ENCODE measurements at regions not wholly inside any gene's neighbourhood (a gene's known extent, or its start where the extent isn't known, plus 50 kb on each side); places are given as distances from the start of the nearest gene placed in this dataset.

- no peak overlapping the region for H3K27ac ChIP-seq (ENCODE audit: insufficient read depth, low read depth, low read length, poor library complexity, severe bottlenecking)
- H3K36me3 ChIP-seq (ENCODE audit: control insufficient read depth, insufficient read depth, low read length), result no peaks in the 10 kb centered on the region
- WGBS, 2 experiments, result 80 to 90% methylated on average over 1 of the region's 1 CpG
- no peaks in the 10 kb centered on the region for H3K9me3 ChIP-seq (ENCODE audit: control insufficient read depth, low read length)
- no peaks in the 10 kb centered on the region for H3K4me1 ChIP-seq (ENCODE audit: control insufficient read depth, insufficient read depth, low read length)
- H3K4me3 ChIP-seq (ENCODE audit: insufficient read depth, low read depth, low read length), result no peak overlapping the region
- H3K27me3 ChIP-seq (ENCODE audit: control insufficient read depth, insufficient read depth, low read length, poor library complexity, severe bottlenecking), result no peaks in the 10 kb centered on the region
Observed at GRCh38 chr2:196407675-196408264, 231.7 kb upstream of the CCDC150 start.

GRCh38 chr2:196409376-196409775 is 230.1 kb upstream of the CCDC150 start:
- Histone ChIP-seq H3K4me3 (ENCODE audit: insufficient read depth, low read depth, low read length) (no peak overlapping the region), H3K27me3 (ENCODE audit: control insufficient read depth, insufficient read depth, low read length, poor library complexity, severe bottlenecking) (no peaks in the 10 kb centered on the region), H3K4me1 (ENCODE audit: control insufficient read depth, insufficient read depth, low read length) (peaks cover 6% of the 10 kb centered on the region), H3K27ac (ENCODE audit: insufficient read depth, low read depth, low read length, poor library complexity, severe bottlenecking) (no peak overlapping the region), H3K36me3 (ENCODE audit: control insufficient read depth, insufficient read depth, low read length) (no peaks in the 10 kb centered on the region), H3K9me3 (ENCODE audit: control insufficient read depth, low read length) (no peaks in the 10 kb centered on the region)
- WGBS, 2 experiments, result 95% methylated on average over 3 of the region's 3 CpGs

GRCh38 chr2:196410008-196410407 is 229.5 kb upstream of the CCDC150 start:
- Histone ChIP-seq H3K4me1 (ENCODE audit: control insufficient read depth, insufficient read depth, low read length) (peaks cover 8% of the 10 kb centered on the region), H3K27me3 (ENCODE audit: control insufficient read depth, insufficient read depth, low read length, poor library complexity, severe bottlenecking) (no peaks in the 10 kb centered on the region), H3K27ac (ENCODE audit: insufficient read depth, low read depth, low read length, poor library complexity, severe bottlenecking) (no peak overlapping the region), H3K9me3 (ENCODE audit: control insufficient read depth, low read length) (no peaks in the 10 kb centered on the region), H3K36me3 (ENCODE audit: control insufficient read depth, insufficient read depth, low read length) (no peaks in the 10 kb centered on the region), H3K4me3 (ENCODE audit: insufficient read depth, low read depth, low read length) (no peak overlapping the region)
- WGBS, 2 experiments, result 100% methylated on average over 1 of the region's 1 CpG

- Histone ChIP-seq H3K36me3 (ENCODE audit: control insufficient read depth, insufficient read depth, low read length) (no peaks in the 10 kb centered on the region), H3K4me3 (ENCODE audit: insufficient read depth, low read depth, low read length) (no peak overlapping the region), H3K4me1 (ENCODE audit: control insufficient read depth, insufficient read depth, low read length) (peaks cover 8% of the 10 kb centered on the region), H3K27me3 (ENCODE audit: control insufficient read depth, insufficient read depth, low read length, poor library complexity, severe bottlenecking) (no peaks in the 10 kb centered on the region), H3K9me3 (ENCODE audit: control insufficient read depth, low read length) (no peaks in the 10 kb centered on the region), H3K27ac (ENCODE audit: insufficient read depth, low read depth, low read length, poor library complexity, severe bottlenecking) (no peak overlapping the region)
- 73 to 77% methylated on average over 6 of the region's 6 CpGs for WGBS, 2 experiments
Observed at GRCh38 chr2:196413821-196414274, 225.7 kb upstream of the CCDC150 start.

GRCh38 chr2:196415384-196415783 is 224.1 kb upstream of the CCDC150 start:
- no peak overlapping the region for H3K4me3 ChIP-seq (ENCODE audit: insufficient read depth, low read depth, low read length)
- H3K27ac ChIP-seq (ENCODE audit: insufficient read depth, low read depth, low read length, poor library complexity, severe bottlenecking), result no peak overlapping the region
- H3K4me1 ChIP-seq (ENCODE audit: control insufficient read depth, insufficient read depth, low read length), result peaks cover 8% of the 10 kb centered on the region
- H3K27me3 ChIP-seq (ENCODE audit: control insufficient read depth, insufficient read depth, low read length, poor library complexity, severe bottlenecking), result no peaks in the 10 kb centered on the region
- no peaks in the 10 kb centered on the region for H3K9me3 ChIP-seq (ENCODE audit: control insufficient read depth, low read length)
- no peaks in the 10 kb centered on the region for H3K36me3 ChIP-seq (ENCODE audit: control insufficient read depth, insufficient read depth, low read length)
- 72 to 77% methylated on average over 5 of the region's 5 CpGs for WGBS, 2 experiments

GRCh38 chr2:196420143-196420542 is 219.4 kb upstream of the CCDC150 start:
- no peaks in the 10 kb centered on the region for H3K27me3 ChIP-seq (ENCODE audit: control insufficient read depth, insufficient read depth, low read length, poor library complexity, severe bottlenecking)
- no peaks in the 10 kb centered on the region for H3K4me1 ChIP-seq (ENCODE audit: control insufficient read depth, insufficient read depth, low read length)
- no peak overlapping the region for H3K4me3 ChIP-seq (ENCODE audit: insufficient read depth, low read depth, low read length)
- H3K9me3 ChIP-seq (ENCODE audit: control insufficient read depth, low read length), result no peaks in the 10 kb centered on the region
- no peak overlapping the region for H3K27ac ChIP-seq (ENCODE audit: insufficient read depth, low read depth, low read length, poor library complexity, severe bottlenecking)
- no peaks in the 10 kb centered on the region for H3K36me3 ChIP-seq (ENCODE audit: control insufficient read depth, insufficient read depth, low read length)
- 94 to 98% methylated on average over 3 of the region's 3 CpGs for WGBS, 2 experiments

- Histone ChIP-seq H3K4me3 (ENCODE audit: insufficient read depth, low read depth, low read length) (no peak overlapping the region), H3K27me3 (ENCODE audit: control insufficient read depth, insufficient read depth, low read length, poor library complexity, severe bottlenecking) (no peaks in the 10 kb centered on the region), H3K9me3 (ENCODE audit: control insufficient read depth, low read length) (no peaks in the 10 kb centered on the region), H3K27ac (ENCODE audit: insufficient read depth, low read depth, low read length, poor library complexity, severe bottlenecking) (no peak overlapping the region), H3K36me3 (ENCODE audit: control insufficient read depth, insufficient read depth, low read length) (no peaks in the 10 kb centered on the region), H3K4me1 (ENCODE audit: control insufficient read depth, insufficient read depth, low read length) (no peaks in the 10 kb centered on the region)
- WGBS, 2 experiments, result 92 to 93% methylated on average over 3 of the region's 3 CpGs
Observed at GRCh38 chr2:196421880-196422279, 217.6 kb upstream of the CCDC150 start.

GRCh38 chr2:196422361-196422760 is 217.2 kb upstream of the CCDC150 start:
- 88 to 96% methylated on average over 1 to 2 of the region's 2 CpGs for WGBS, 2 experiments
- Histone ChIP-seq H3K36me3 (ENCODE audit: control insufficient read depth, insufficient read depth, low read length) (no peaks in the 10 kb centered on the region), H3K27me3 (ENCODE audit: control insufficient read depth, insufficient read depth, low read length, poor library complexity, severe bottlenecking) (no peaks in the 10 kb centered on the region), H3K27ac (ENCODE audit: insufficient read depth, low read depth, low read length, poor library complexity, severe bottlenecking) (no peak overlapping the region), H3K4me3 (ENCODE audit: insufficient read depth, low read depth, low read length) (no peak overlapping the region), H3K9me3 (ENCODE audit: control insufficient read depth, low read length) (no peaks in the 10 kb centered on the region), H3K4me1 (ENCODE audit: control insufficient read depth, insufficient read depth, low read length) (no peaks in the 10 kb centered on the region)

GRCh38 chr2:196426122-196426521 is 213.4 kb upstream of the CCDC150 start:
- 89 to 94% methylated on average over 1 of the region's 1 CpG for WGBS, 2 experiments
- no peak overlapping the region for H3K27ac ChIP-seq (ENCODE audit: insufficient read depth, low read depth, low read length, poor library complexity, severe bottlenecking)
- H3K4me1 ChIP-seq (ENCODE audit: control insufficient read depth, insufficient read depth, low read length), result no peaks in the 10 kb centered on the region
- H3K9me3 ChIP-seq (ENCODE audit: control insufficient read depth, low read length), result no peaks in the 10 kb centered on the region
- no peaks in the 10 kb centered on the region for H3K36me3 ChIP-seq (ENCODE audit: control insufficient read depth, insufficient read depth, low read length)
- no peak overlapping the region for H3K4me3 ChIP-seq (ENCODE audit: insufficient read depth, low read depth, low read length)
- H3K27me3 ChIP-seq (ENCODE audit: control insufficient read depth, insufficient read depth, low read length, poor library complexity, severe bottlenecking), result no peaks in the 10 kb centered on the region

- no peaks in the 10 kb centered on the region for H3K27me3 ChIP-seq (ENCODE audit: control insufficient read depth, insufficient read depth, low read length, poor library complexity, severe bottlenecking)
- no peak overlapping the region for H3K27ac ChIP-seq (ENCODE audit: insufficient read depth, low read depth, low read length, poor library complexity, severe bottlenecking)
- 36 to 45% methylated on average over 2 of the region's 2 CpGs for WGBS, 2 experiments
- H3K36me3 ChIP-seq (ENCODE audit: control insufficient read depth, insufficient read depth, low read length), result no peaks in the 10 kb centered on the region
- no peaks in the 10 kb centered on the region for H3K4me1 ChIP-seq (ENCODE audit: control insufficient read depth, insufficient read depth, low read length)
- no peaks in the 10 kb centered on the region for H3K9me3 ChIP-seq (ENCODE audit: control insufficient read depth, low read length)
- H3K4me3 ChIP-seq (ENCODE audit: insufficient read depth, low read depth, low read length), result no peak overlapping the region
Observed at GRCh38 chr2:196427986-196428634, 211.4 kb upstream of the CCDC150 start.

All from ectodermal cell (in vitro differentiated cells).